Stomach (tissue), 8 donors: ENCODE measurements at regions not wholly inside any gene's neighbourhood (a gene's known extent, or its start where the extent isn't known, plus 50 kb on each side); places are given as distances from the start of the nearest gene placed in this dataset.

Experiments used
- DNase-seq, 2 donors: peaks; one replicate each; pipeline versions ENCODE4 v3.0.0 to v3.0.0-alpha.2; 2013 to 2019
- H3K27ac ChIP-seq, 5 donors: fragments of 200-600 bp in 4 of 5; sonication (generic) in 4 of 5; one replicate each; pipeline ENCODE4 v1.5.1; 2013 to 2019; ENCODE audit warnings: mild to moderate bottlenecking in 1 of 5, moderate library complexity in 1 of 5
- H3K27me3 ChIP-seq, 3 donors: fragments of 200-600 bp; sonication (generic); one replicate each; pipeline ENCODE4 v1.5.1; 2017 to 2019; ENCODE audit warnings: mixed run types in 1 of 3
- H3K36me3 ChIP-seq, 4 donors: fragments of 200-600 bp; sonication (generic); 1 replicate in 3 of 4; 2 replicates in 1 of 4; pipeline ENCODE4 v1.5.1; 2016 to 2019
- H3K4me1 ChIP-seq, 4 donors: fragments of 200-600 bp; sonication (generic); one replicate each; pipeline ENCODE4 v1.5.1; 2016 to 2019
- H3K4me3 ChIP-seq, 4 donors: fragments of 200-600 bp; sonication (generic) in 3 of 4; one replicate each; pipeline ENCODE4 v1.5.1; 2016 to 2019; ENCODE audit warnings: mild to moderate bottlenecking in 1 of 4
- H3K9me3 ChIP-seq, 4 donors: fragments of 200-600 bp; sonication (generic); one replicate each; pipeline ENCODE4 v1.5.1; 2016 to 2019
- CTCF ChIP-seq, 7 experiments: fragments of 450-650 bp in 4 of 7; fragments of 200-600 bp in 3 of 7; sonication (generic) in 3 of 7; IDR thresholded peaks; one replicate each; pipeline ENCODE4 v1.5.1; 2016 to 2019; ENCODE audit warnings: antibody characterized with exemption in 7 of 7, control low read depth in 2 of 7, mild to moderate bottlenecking in 1 of 7
- EP300 ChIP-seq: sonication (generic); formaldehyde crosslinking; IDR thresholded peaks from one replicate; pipeline ENCODE4 v1.6.1; 2017; ENCODE audit warnings: antibody characterized with exemption
- POLR2A ChIP-seq, 4 donors: fragments of 450-650 bp; IDR thresholded peaks; one replicate each; pipeline ENCODE4 v1.6.1; 2016; ENCODE audit warnings: antibody characterized with exemption in 4 of 4, control low read depth in 2 of 4, mild to moderate bottlenecking in 1 of 4, moderate library complexity in 1 of 4
- POLR2AphosphoS5 ChIP-seq, 3 donors: sonication (generic); formaldehyde crosslinking; IDR thresholded peaks; one replicate each; pipeline ENCODE4 v1.6.1; 2016; ENCODE audit warnings: antibody characterized with exemption in 3 of 3
- WGBS, 5 donors: extraction: QIAGEN DNeasy Blood & Tissue Kit in 3 of 5; methylation state at CpG; one replicate each; pipeline versions ENCODE4 v1.1.5 to v1.1.7; 2013 to 2018; 5-methylcytosine and 5-hydroxymethylcytosine counted together
- intact Hi-C: fragments of 100-400 bp; cut with DNase I; formaldehyde crosslinking; loops from one replicate; pipeline ENCODE4 v1.15.1; 2023; ENCODE audit warnings: low total_unique reads
- donor health status: healthy with polysubstance abuse.
- donor health status: Bipolar disorder and iron deficiency.
- donor health status: healthy.

GRCh38 chr9:82721593-82721992 is 341.3 kb downstream of the RASEF start:
- Histone ChIP-seq H3K36me3 (no peaks in the 10 kb centered on the region), H3K4me1 (no peaks in the 10 kb centered on the region), H3K27ac (no peak overlapping the region), H3K27me3 (no peaks in the 10 kb centered on the region), H3K9me3 (no peaks in the 10 kb centered on the region), H3K4me3 (no peak overlapping the region)
- WGBS, 5 donors: 18 to 30% (median 21%) methylated on average over 1 of the region's 1 CpG
- intact Hi-C loops: no loop called here
- DNase-seq: no peak
- TF ChIP-seq CTCF (IDR thresholded peaks at IDR 0.05) (no peak), EP300 (no peak), POLR2A (IDR thresholded peaks at IDR 0.05) (no peak), POLR2AphosphoS5 (IDR thresholded peaks at IDR 0.05) (no peak)

DNA sequence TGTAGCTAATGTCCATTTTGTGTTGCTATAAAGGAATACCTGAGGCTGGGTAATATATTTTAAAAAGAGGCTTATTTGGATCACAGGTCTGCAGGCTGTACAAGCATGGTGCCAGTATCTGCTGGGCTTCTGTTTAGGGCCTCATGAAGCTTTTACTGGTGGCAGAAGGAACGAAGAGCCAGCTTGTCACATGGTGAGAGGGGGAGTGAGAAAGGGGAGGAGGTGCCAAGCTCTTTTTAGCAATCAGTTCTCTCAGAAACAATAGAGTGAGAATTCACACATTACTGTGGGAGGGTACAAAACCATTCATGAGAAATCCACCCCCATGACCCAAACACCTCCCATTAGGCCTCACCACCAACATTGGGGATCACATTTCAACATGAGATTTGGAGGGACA is 340.9 kb downstream of the RASEF start:
- no peak for DNase-seq
- 76 to 89% (median 83%) methylated on average over 1 of the region's 1 CpG for WGBS, 5 donors
- Histone ChIP-seq H3K27me3 (no peaks in the 10 kb centered on the region), H3K4me1 (no peaks in the 10 kb centered on the region), H3K4me3 (no peak overlapping the region), H3K36me3 (no peaks in the 10 kb centered on the region), H3K9me3 (no peaks in the 10 kb centered on the region), H3K27ac (no peak overlapping the region)
- TF ChIP-seq CTCF (IDR thresholded peaks at IDR 0.05) (no peak), EP300 (no peak), POLR2AphosphoS5 (IDR thresholded peaks at IDR 0.05) (no peak), POLR2A (IDR thresholded peaks at IDR 0.05) (no peak)
- intact Hi-C loops: no loop called here

DNA sequence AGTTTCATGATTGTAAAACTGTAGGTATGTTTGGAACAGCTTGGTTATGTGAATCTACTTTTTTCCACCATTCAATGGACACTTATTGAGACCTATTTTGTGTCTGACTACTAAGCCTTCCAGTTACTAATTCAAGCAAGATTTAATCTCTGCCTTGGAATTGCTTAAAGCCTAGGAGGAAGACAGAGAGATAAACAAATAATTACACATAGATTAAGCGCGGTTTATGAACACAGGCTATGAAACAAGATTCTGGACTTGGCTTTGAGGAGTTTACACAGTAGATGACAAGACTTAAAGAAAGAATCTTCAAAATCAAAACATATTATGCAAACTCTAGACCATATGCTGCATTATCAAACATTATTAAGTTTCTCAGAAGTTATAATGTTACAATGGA is 340.4 kb downstream of the RASEF start:
- H3K36me3 ChIP-seq: no peaks in the 10 kb centered on the region
- H3K9me3 ChIP-seq: no peaks in the 10 kb centered on the region
- no peaks in the 10 kb centered on the region for H3K4me1 ChIP-seq
- intact Hi-C loops: no loop called here
- H3K4me3 ChIP-seq: no peak overlapping the region
- no peak for TF ChIP-seq CTCF (IDR thresholded peaks at IDR 0.05)
- no peak for TF ChIP-seq EP300
- TF ChIP-seq POLR2A (IDR thresholded peaks at IDR 0.05): no peak
- no peak for TF ChIP-seq POLR2AphosphoS5 (IDR thresholded peaks at IDR 0.05)
- H3K27ac ChIP-seq: no peak overlapping the region
- no peak for DNase-seq
- 22 to 51% (median 30%) methylated on average over 2 of the region's 2 CpGs for WGBS, 5 donors
- H3K27me3 ChIP-seq: no peaks in the 10 kb centered on the region

DNA sequence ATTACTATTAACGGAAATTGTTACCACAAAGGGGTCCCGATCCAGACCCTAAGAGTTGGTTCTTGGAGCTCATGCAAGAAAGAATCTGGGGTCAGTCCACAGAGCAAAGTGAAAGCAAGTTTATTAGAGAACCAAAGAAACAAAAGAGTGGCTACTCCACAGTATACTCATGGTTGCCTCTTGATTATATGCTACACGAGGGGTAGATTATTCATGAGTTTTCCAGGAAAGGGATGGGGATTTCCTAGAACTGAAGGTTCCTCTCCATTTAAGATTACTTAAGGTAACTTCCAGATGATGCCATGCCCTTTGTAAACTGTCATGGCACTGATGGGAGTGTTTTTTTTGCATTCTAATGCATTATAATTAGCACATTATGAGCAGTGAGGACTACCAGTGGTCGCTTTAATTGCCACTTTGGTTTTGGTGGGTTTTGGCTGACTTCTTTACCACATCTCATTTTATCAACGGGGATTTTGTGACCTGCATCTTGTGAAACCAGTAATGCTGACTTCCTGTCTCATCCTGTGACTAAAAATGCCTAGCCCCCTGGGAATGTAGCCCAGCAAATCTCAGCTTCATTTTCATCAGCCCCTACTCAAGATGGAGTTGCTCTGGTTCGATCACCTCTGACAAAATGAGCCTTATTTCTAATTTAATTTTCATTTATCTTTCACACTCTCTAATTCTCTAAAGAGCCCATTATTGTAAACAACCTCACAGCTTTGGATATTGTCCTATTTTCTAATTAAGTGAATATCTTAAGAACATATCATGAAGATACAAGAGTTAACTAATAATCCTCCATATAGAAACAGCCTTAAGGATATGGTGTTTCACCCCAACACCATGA is 336.3 kb downstream of the RASEF start:
- Histone ChIP-seq H3K4me3 (no peak overlapping the region), H3K9me3 (no peaks in the 10 kb centered on the region), H3K27ac (no peak overlapping the region), H3K4me1 (no peaks in the 10 kb centered on the region), H3K27me3 (no peaks in the 10 kb centered on the region), H3K36me3 (no peaks in the 10 kb centered on the region)
- intact Hi-C loops: no loop called here
- TF ChIP-seq POLR2AphosphoS5 (IDR thresholded peaks at IDR 0.05) (no peak), POLR2A (IDR thresholded peaks at IDR 0.05) (no peak), EP300 (no peak), CTCF (IDR thresholded peaks at IDR 0.05) (no peak)
- 53 to 84% (median 67%) methylated on average over 6 of the region's 6 CpGs for WGBS, 5 donors
- no peak for DNase-seq
